ENCODE measurements at regions not wholly inside any gene's neighbourhood (a gene's known extent, or its start where the extent isn't known, plus 50 kb on each side); places are given as distances from the start of the nearest gene placed in this dataset.

- TF ChIP-seq FOXP2 (optimal IDR thresholded peaks at IDR 0.05; ENCODE audit: borderline replicate concordance, extremely low read depth, extremely low read length, insufficient read depth) (no peak), TAF1 (IDR thresholded peaks at IDR 0.05; ENCODE audit: borderline replicate concordance, insufficient read depth, low read length) (no peak), SIN3A (IDR thresholded peaks at IDR 0.05; ENCODE audit: borderline replicate concordance, insufficient read depth, low read length) (no peak), POLR2AphosphoS5 (IDR thresholded peaks at IDR 0.05; ENCODE audit: low read depth, low read length) (no peak), REST (IDR thresholded peaks at IDR 0.05; ENCODE audit: insufficient read depth in 1 of 2, low read depth in 2 of 2, low read length in 2 of 2) (no peak)
These were observed 83.2 kb upstream of the SSBP2 start for GRCh38 chr5:81834021-81834660.

- TF ChIP-seq TAF1 (IDR thresholded peaks at IDR 0.05; ENCODE audit: borderline replicate concordance, insufficient read depth, low read length) (no peak), REST (IDR thresholded peaks at IDR 0.05; ENCODE audit: insufficient read depth in 1 of 2, low read depth in 2 of 2, low read length in 2 of 2) (no peak), POLR2AphosphoS5 (IDR thresholded peaks at IDR 0.05; ENCODE audit: low read depth, low read length) (no peak), FOXP2 (optimal IDR thresholded peaks at IDR 0.05; ENCODE audit: borderline replicate concordance, extremely low read depth, extremely low read length, insufficient read depth) (no peak), SIN3A (IDR thresholded peaks at IDR 0.05; ENCODE audit: borderline replicate concordance, insufficient read depth, low read length) (no peak)
These were observed 79.7 kb upstream of the SSBP2 start for GRCh38 chr5:81830596-81830995.

- no peak for TF ChIP-seq FOXP2 (optimal IDR thresholded peaks at IDR 0.05; ENCODE audit: borderline replicate concordance, extremely low read depth, extremely low read length, insufficient read depth)
- TF ChIP-seq SIN3A (IDR thresholded peaks at IDR 0.05; ENCODE audit: borderline replicate concordance, insufficient read depth, low read length), result no peak
- TF ChIP-seq REST (IDR thresholded peaks at IDR 0.05; ENCODE audit: insufficient read depth in 1 of 2, low read depth in 2 of 2, low read length in 2 of 2), result no peak
- no peak for TF ChIP-seq POLR2AphosphoS5 (IDR thresholded peaks at IDR 0.05; ENCODE audit: low read depth, low read length)
- no peak for TF ChIP-seq TAF1 (IDR thresholded peaks at IDR 0.05; ENCODE audit: borderline replicate concordance, insufficient read depth, low read length)
These were observed 78.3 kb upstream of the SSBP2 start for GRCh38 chr5:81829242-81829641.

- TF ChIP-seq POLR2AphosphoS5 (IDR thresholded peaks at IDR 0.05; ENCODE audit: low read depth, low read length), result no peak
- TF ChIP-seq FOXP2 (optimal IDR thresholded peaks at IDR 0.05; ENCODE audit: borderline replicate concordance, extremely low read depth, extremely low read length, insufficient read depth), result no peak
These were observed 76.6 kb upstream of the SSBP2 start for GRCh38 chr5:81827500-81827899.

- no peak for TF ChIP-seq POLR2AphosphoS5 (IDR thresholded peaks at IDR 0.05; ENCODE audit: low read depth, low read length)
These were observed 75.2 kb upstream of the SSBP2 start for GRCh38 chr5:81826128-81826527.

- TF ChIP-seq FOXP2 (optimal IDR thresholded peaks at IDR 0.05; ENCODE audit: borderline replicate concordance, extremely low read depth, extremely low read length, insufficient read depth), result no peak
- no peak for TF ChIP-seq POLR2AphosphoS5 (IDR thresholded peaks at IDR 0.05; ENCODE audit: low read depth, low read length)
- TF ChIP-seq REST (IDR thresholded peaks at IDR 0.05; ENCODE audit: insufficient read depth in 1 of 2, low read depth in 2 of 2, low read length in 2 of 2), result no peak
- no peak for TF ChIP-seq TAF1 (IDR thresholded peaks at IDR 0.05; ENCODE audit: borderline replicate concordance, insufficient read depth, low read length)
- TF ChIP-seq SIN3A (IDR thresholded peaks at IDR 0.05; ENCODE audit: borderline replicate concordance, insufficient read depth, low read length), result no peak
These were observed 74.3 kb upstream of the SSBP2 start for GRCh38 chr5:81825237-81825636.

All from PFSK-1 (cell line).